Upper lobe of left lung (tissue), 4 donors: ENCODE measurements at regions not wholly inside any gene's neighbourhood (a gene's known extent, or its start where the extent isn't known, plus 50 kb on each side); places are given as distances from the start of the nearest gene placed in this dataset.
"Not testable (repeated sequence)": the region's sequence is repeated elsewhere in the genome, so short reads cannot be mapped to it uniquely, and the experiment has no call there.

ENCODE experiments used
- CTCF ChIP-seq, 6 experiments: fragments of 450-650 bp in 4 of 6; fragments of 200-600 bp in 2 of 6; sonication (generic) in 2 of 6; IDR thresholded peaks; one replicate each; pipeline ENCODE4 v1.5.1; 2016 to 2019; ENCODE audit warnings: antibody characterized with exemption in 6 of 6
- POLR2AphosphoS5 ChIP-seq, 2 donors: sonication (generic); formaldehyde crosslinking; IDR thresholded peaks; one replicate each; pipeline ENCODE4 v1.5.1; 2017; ENCODE audit warnings: antibody characterized with exemption in 2 of 2

GRCh38 chr7:150044771-150045170 is 171.0 kb downstream of the ATP6V0E2 start:
- TF ChIP-seq CTCF, POLR2AphosphoS5 (IDR thresholded peaks at IDR 0.05): not testable (repeated sequence)
